ENCODE measurements at regions not wholly inside any gene's neighbourhood (a gene's known extent, or its start where the extent isn't known, plus 50 kb on each side); places are given as distances from the start of the nearest gene placed in this dataset.

DNA sequence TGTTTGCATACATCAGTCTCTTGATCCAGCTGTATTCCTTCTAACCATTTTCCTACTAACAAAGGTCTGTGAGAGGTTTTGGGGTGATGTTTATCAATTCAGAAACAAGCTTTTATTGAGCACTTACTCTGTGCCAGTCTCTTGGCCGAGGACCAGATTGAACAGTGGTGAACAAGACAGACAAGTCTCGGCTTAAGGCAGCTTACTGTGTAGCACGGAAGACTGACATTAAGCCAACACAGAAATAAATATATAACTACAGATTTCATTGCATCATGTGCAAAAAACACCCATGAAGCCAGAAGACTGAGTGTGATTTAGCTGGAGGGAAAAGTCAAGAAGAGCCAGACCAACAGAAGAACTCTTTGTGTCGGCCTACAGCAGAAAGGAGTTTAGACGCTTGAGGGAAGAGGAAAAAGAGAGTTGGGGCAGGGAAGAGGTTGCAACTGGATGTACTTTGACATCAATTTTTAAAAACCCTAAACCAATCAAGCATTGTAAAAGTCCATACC, 549.6 kb upstream of the CITED2 start:
- no peaks in the 10 kb centered on the region for H3K9me3 ChIP-seq (ENCODE audit: insufficient read depth, low read length)
- no peak overlapping the region for H3K27ac ChIP-seq (ENCODE audit: low read depth, low read length)
- no peak overlapping the region for H3K4me3 ChIP-seq (ENCODE audit: insufficient read depth, low read length, poor library complexity, severe bottlenecking)
- H3F3A ChIP-seq (ENCODE audit: insufficient read depth) = no peaks in the 10 kb centered on the region
- H3K36me3 ChIP-seq (ENCODE audit: low read length) = no peaks in the 10 kb centered on the region
- no peaks in the 10 kb centered on the region for H4K20me1 ChIP-seq (ENCODE audit: low read depth, low read length)
- H3K4me2 ChIP-seq (ENCODE audit: low read depth, low read length, poor library complexity, severe bottlenecking) = no peak overlapping the region
- H3K9me2 ChIP-seq (replicated peaks; ENCODE audit: insufficient read depth, low read length) = no peaks in the 10 kb centered on the region
- H2AFZ ChIP-seq (ENCODE audit: low read depth, low read length, severe bottlenecking) = no peak overlapping the region
- no peak overlapping the region for H3K9ac ChIP-seq (ENCODE audit: low read length)
- TF ChIP-seq, protein P1, sequence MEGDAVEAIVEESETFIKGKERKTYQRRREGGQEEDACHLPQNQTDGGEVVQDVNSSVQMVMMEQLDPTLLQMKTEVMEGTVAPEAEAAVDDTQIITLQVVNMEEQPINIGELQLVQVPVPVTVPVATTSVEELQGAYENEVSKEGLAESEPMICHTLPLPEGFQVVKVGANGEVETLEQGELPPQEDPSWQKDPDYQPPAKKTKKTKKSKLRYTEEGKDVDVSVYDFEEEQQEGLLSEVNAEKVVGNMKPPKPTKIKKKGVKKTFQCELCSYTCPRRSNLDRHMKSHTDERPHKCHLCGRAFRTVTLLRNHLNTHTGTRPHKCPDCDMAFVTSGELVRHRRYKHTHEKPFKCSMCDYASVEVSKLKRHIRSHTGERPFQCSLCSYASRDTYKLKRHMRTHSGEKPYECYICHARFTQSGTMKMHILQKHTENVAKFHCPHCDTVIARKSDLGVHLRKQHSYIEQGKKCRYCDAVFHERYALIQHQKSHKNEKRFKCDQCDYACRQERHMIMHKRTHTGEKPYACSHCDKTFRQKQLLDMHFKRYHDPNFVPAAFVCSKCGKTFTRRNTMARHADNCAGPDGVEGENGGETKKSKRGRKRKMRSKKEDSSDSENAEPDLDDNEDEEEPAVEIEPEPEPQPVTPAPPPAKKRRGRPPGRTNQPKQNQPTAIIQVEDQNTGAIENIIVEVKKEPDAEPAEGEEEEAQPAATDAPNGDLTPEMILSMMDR (IDR thresholded peaks at IDR 0.05; ENCODE audit: insufficient read depth, low read length, poor library complexity, severe bottlenecking) = no peak
- no peak for TF ChIP-seq EZH2phosphoT487 (conservative IDR thresholded peaks at IDR 0.05; ENCODE audit: low read length)
- H3K27me3 ChIP-seq (ENCODE audit: low read length) = no peaks in the 10 kb centered on the region
- H3K79me2 ChIP-seq (ENCODE audit: insufficient read depth, low read length) = no peaks in the 10 kb centered on the region

DNA sequence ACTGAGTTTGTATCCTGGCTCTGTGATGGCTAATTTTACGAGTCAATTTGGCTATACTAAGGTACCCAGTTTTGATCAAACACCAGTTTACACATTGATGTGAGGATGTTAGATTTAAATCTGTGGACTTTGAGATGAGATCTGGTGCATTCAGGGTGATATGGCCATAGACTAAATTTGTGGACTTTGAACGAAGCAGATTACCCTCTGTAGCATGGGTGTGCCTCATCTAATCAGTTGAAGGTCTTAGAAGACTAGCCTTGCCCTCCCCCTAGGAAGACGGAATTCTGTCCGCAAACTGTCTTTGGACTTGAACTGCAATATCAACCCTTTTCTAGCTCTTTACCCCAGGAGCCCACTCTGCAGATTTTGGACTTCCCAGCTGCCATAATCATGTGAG, 547.8 kb upstream of the CITED2 start:
- H3K9me3 ChIP-seq (ENCODE audit: insufficient read depth, low read length) = no peaks in the 10 kb centered on the region
- no peak overlapping the region for H3K4me3 ChIP-seq (ENCODE audit: insufficient read depth, low read length, poor library complexity, severe bottlenecking)
- H3K9ac ChIP-seq (ENCODE audit: low read length) = no peak overlapping the region
- H3K79me2 ChIP-seq (ENCODE audit: insufficient read depth, low read length) = no peaks in the 10 kb centered on the region
- no peaks in the 10 kb centered on the region for H3K9me2 ChIP-seq (replicated peaks; ENCODE audit: insufficient read depth, low read length)
- TF ChIP-seq, protein P1 (IDR thresholded peaks at IDR 0.05; ENCODE audit: insufficient read depth, low read length, poor library complexity, severe bottlenecking) = no peak
- TF ChIP-seq EZH2phosphoT487 (conservative IDR thresholded peaks at IDR 0.05; ENCODE audit: low read length) = no peak
- H3K4me2 ChIP-seq (ENCODE audit: low read depth, low read length, poor library complexity, severe bottlenecking) = no peak overlapping the region
- no peak overlapping the region for H3K27ac ChIP-seq (ENCODE audit: low read depth, low read length)
- H3K36me3 ChIP-seq (ENCODE audit: low read length) = no peaks in the 10 kb centered on the region
- H3K27me3 ChIP-seq (ENCODE audit: low read length) = no peaks in the 10 kb centered on the region
- H2AFZ ChIP-seq (ENCODE audit: low read depth, low read length, severe bottlenecking) = no peak overlapping the region
- no peaks in the 10 kb centered on the region for H4K20me1 ChIP-seq (ENCODE audit: low read depth, low read length)
- no peaks in the 10 kb centered on the region for H3F3A ChIP-seq (ENCODE audit: insufficient read depth)

DNA sequence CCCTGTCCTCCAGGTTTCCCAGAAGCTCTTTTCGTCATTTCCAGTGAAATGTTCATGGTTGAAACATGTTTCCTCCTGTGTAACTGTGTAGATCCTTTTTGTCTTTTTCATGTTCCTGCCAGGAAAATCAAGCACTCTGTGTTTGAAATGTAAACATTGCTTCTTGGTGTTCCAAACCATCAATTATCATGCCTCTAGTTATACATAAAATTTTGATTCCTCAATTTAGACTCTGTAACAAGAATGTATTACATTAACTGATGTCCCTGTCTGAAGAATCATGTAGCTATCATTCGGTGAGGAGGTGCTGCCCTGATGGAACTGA, 546.3 kb upstream of the CITED2 start:
- no peak overlapping the region for H2AFZ ChIP-seq (ENCODE audit: low read depth, low read length, severe bottlenecking)
- no peak overlapping the region for H3K4me2 ChIP-seq (ENCODE audit: low read depth, low read length, poor library complexity, severe bottlenecking)
- H3K79me2 ChIP-seq (ENCODE audit: insufficient read depth, low read length) = no peaks in the 10 kb centered on the region
- H3K9me3 ChIP-seq (ENCODE audit: insufficient read depth, low read length) = no peaks in the 10 kb centered on the region
- no peaks in the 10 kb centered on the region for H3K27me3 ChIP-seq (ENCODE audit: low read length)
- H3K36me3 ChIP-seq (ENCODE audit: low read length) = no peaks in the 10 kb centered on the region
- H3F3A ChIP-seq (ENCODE audit: insufficient read depth) = no peaks in the 10 kb centered on the region
- TF ChIP-seq, protein P1 (IDR thresholded peaks at IDR 0.05; ENCODE audit: insufficient read depth, low read length, poor library complexity, severe bottlenecking) = no peak
- TF ChIP-seq EZH2phosphoT487 (conservative IDR thresholded peaks at IDR 0.05; ENCODE audit: low read length) = no peak
- no peak overlapping the region for H3K9ac ChIP-seq (ENCODE audit: low read length)
- no peak overlapping the region for H3K27ac ChIP-seq (ENCODE audit: low read depth, low read length)
- no peaks in the 10 kb centered on the region for H4K20me1 ChIP-seq (ENCODE audit: low read depth, low read length)
- H3K4me3 ChIP-seq (ENCODE audit: insufficient read depth, low read length, poor library complexity, severe bottlenecking) = no peak overlapping the region
- no peaks in the 10 kb centered on the region for H3K9me2 ChIP-seq (replicated peaks; ENCODE audit: insufficient read depth, low read length)
